WTC11 (cell line): ENCODE measurements at regions not wholly inside any gene's neighbourhood (a gene's known extent, or its start where the extent isn't known, plus 50 kb on each side); places are given as distances from the start of the nearest gene placed in this dataset.

Experiments used
- ATAC-seq: fragments of 200-7000 bp; cut with Tn5 transposase; 2 replicates; pipeline ENCODE4 v1.10.0; 2021; ENCODE audit warnings: mild to moderate bottlenecking, moderate library complexity
- CTCF ChIA-PET: fragments of 300-600 bp; sonication (Branson Sonifier 250); formaldehyde crosslinking; loops from one replicate; lab custom pipeline; 2021; ENCODE audit warnings: antibody characterized with exemption; lab: Charles Lee
- POLR2A ChIA-PET: fragments of 350-600 bp; sonication (Branson Sonifier 250); formaldehyde crosslinking; loops from one replicate; lab custom pipeline; 2021; ENCODE audit warnings: antibody characterized with exemption; lab: Charles Lee
- DNase-seq: peaks from one replicate; pipeline ENCODE4 v3.0.0; 2021; ENCODE audit warnings: low spot score
- H3K27ac Mint-ChIP-seq: 2 replicates; pipeline ENCODE4 v1.8.0; 2021; ENCODE audit warnings: mixed read lengths
- H3K27me3 Mint-ChIP-seq: 2 replicates; pipeline ENCODE4 v1.8.0; 2021; ENCODE audit warnings: low read depth, mild to moderate bottlenecking, moderate library complexity, mixed read lengths
- H3K36me3 Mint-ChIP-seq: 2 replicates; pipeline ENCODE4 v1.8.0; 2021; ENCODE audit warnings: mixed read lengths
- H3K4me1 Mint-ChIP-seq: 2 replicates; pipeline ENCODE4 v1.8.0; 2022; ENCODE audit warnings: mixed read lengths
- H3K4me3 Mint-ChIP-seq: 2 replicates; pipeline ENCODE4 v1.8.0; 2021; ENCODE audit warnings: mild to moderate bottlenecking, moderate library complexity, mixed read lengths
- H3K9me3 Mint-ChIP-seq: 2 replicates; pipeline ENCODE4 v1.8.0; 2021; ENCODE audit warnings: mixed read lengths
- CBFB ChIP-seq: sonication (generic); formaldehyde crosslinking; IDR thresholded peaks from 2 replicates; pipeline ENCODE4 v1.8.1; 2022; ENCODE audit warnings: mild to moderate bottlenecking, low read depth, missing genetic modification reagents
- FOXJ3 ChIP-seq: sonication (generic); formaldehyde crosslinking; IDR thresholded peaks from 2 replicates; pipeline ENCODE4 v1.9.0; 2021; ENCODE audit warnings: missing genetic modification reagents, mild to moderate bottlenecking, borderline replicate concordance
- FOXP1 ChIP-seq: sonication (generic); formaldehyde crosslinking; IDR thresholded peaks from 2 replicates; pipeline ENCODE4 v1.8.0; 2022; ENCODE audit warnings: missing genetic modification reagents, mild to moderate bottlenecking, moderate library complexity, borderline replicate concordance
- GTF2I ChIP-seq: fragments of 250-450 bp; sonication (Bioruptor Pico); conservative IDR thresholded peaks from 2 replicates; pipeline ENCODE4 v1.4.0; 2021; ENCODE audit warnings: mild to moderate bottlenecking
- JUN ChIP-seq: sonication (generic); formaldehyde crosslinking; IDR thresholded peaks from 2 replicates; pipeline ENCODE4 v1.8.0; 2023; ENCODE audit warnings: mild to moderate bottlenecking, missing genetic modification reagents
- NFATC4 ChIP-seq: fragments of 250-450 bp; sonication (Bioruptor Pico); IDR thresholded peaks from 2 replicates; pipeline ENCODE4 v1.9.0; 2021; ENCODE audit warnings: mild to moderate bottlenecking
- OVOL2 ChIP-seq: fragments of 250-450 bp; sonication (Bioruptor Pico); IDR thresholded peaks from 2 replicates; pipeline ENCODE4 v1.9.0; 2021; ENCODE audit warnings: mild to moderate bottlenecking, borderline replicate concordance
- PRRX2 ChIP-seq: fragments of 250-450 bp; sonication (Bioruptor Pico); IDR thresholded peaks from 2 replicates; pipeline ENCODE4 v1.8.0; 2021; ENCODE audit warnings: mild to moderate bottlenecking
- SP1 ChIP-seq: sonication (generic); formaldehyde crosslinking; conservative IDR thresholded peaks from 2 replicates; pipeline ENCODE4 v1.8.1; 2022; ENCODE audit warnings: missing genetic modification reagents
- TEAD4 ChIP-seq: sonication (generic); formaldehyde crosslinking; IDR thresholded peaks from 2 replicates; pipeline ENCODE4 v1.8.0; 2022; ENCODE audit warnings: mild to moderate bottlenecking, missing genetic modification reagents
- ZNF121 ChIP-seq: sonication (generic); formaldehyde crosslinking; IDR thresholded peaks from 2 replicates; pipeline ENCODE4 v1.8.0; 2023; ENCODE audit warnings: missing genetic modification reagents
- ZNF219 ChIP-seq: sonication (generic); formaldehyde crosslinking; IDR thresholded peaks from 2 replicates; pipeline ENCODE4 v1.8.0; 2023; ENCODE audit warnings: missing genetic modification reagents, mild to moderate bottlenecking, borderline replicate concordance
- ZSCAN18 ChIP-seq: fragments of 250-450 bp; sonication (Bioruptor Pico); IDR thresholded peaks from 2 replicates; pipeline ENCODE4 v2.1.2; 2022; ENCODE audit warnings: mild to moderate bottlenecking, moderate library complexity
- TF ChIP-seq, protein P1 (sequence below): fragments of 250-450 bp; sonication (Bioruptor Pico); IDR thresholded peaks from 2 replicates; pipeline ENCODE4 v1.9.0; 2021; ENCODE audit warnings: mild to moderate bottlenecking, borderline replicate concordance
- TF ChIP-seq, protein P2 (sequence below): sonication (generic); formaldehyde crosslinking; IDR thresholded peaks from 2 replicates; pipeline ENCODE4 v1.8.1; 2022; ENCODE audit warnings: low read depth, missing genetic modification reagents, borderline replicate concordance
- TF ChIP-seq, protein P3 (sequence below): sonication (generic); formaldehyde crosslinking; IDR thresholded peaks from 2 replicates; pipeline ENCODE4 v1.8.1; 2023; ENCODE audit warnings: mild to moderate bottlenecking, missing genetic modification reagents
- TF ChIP-seq, protein P4 (sequence below): fragments of 250-450 bp; sonication (Bioruptor Pico); IDR thresholded peaks from 2 replicates; pipeline ENCODE4 v1.9.0; 2021; ENCODE audit warnings: mild to moderate bottlenecking

- TF ChIP-seq, protein P1, sequence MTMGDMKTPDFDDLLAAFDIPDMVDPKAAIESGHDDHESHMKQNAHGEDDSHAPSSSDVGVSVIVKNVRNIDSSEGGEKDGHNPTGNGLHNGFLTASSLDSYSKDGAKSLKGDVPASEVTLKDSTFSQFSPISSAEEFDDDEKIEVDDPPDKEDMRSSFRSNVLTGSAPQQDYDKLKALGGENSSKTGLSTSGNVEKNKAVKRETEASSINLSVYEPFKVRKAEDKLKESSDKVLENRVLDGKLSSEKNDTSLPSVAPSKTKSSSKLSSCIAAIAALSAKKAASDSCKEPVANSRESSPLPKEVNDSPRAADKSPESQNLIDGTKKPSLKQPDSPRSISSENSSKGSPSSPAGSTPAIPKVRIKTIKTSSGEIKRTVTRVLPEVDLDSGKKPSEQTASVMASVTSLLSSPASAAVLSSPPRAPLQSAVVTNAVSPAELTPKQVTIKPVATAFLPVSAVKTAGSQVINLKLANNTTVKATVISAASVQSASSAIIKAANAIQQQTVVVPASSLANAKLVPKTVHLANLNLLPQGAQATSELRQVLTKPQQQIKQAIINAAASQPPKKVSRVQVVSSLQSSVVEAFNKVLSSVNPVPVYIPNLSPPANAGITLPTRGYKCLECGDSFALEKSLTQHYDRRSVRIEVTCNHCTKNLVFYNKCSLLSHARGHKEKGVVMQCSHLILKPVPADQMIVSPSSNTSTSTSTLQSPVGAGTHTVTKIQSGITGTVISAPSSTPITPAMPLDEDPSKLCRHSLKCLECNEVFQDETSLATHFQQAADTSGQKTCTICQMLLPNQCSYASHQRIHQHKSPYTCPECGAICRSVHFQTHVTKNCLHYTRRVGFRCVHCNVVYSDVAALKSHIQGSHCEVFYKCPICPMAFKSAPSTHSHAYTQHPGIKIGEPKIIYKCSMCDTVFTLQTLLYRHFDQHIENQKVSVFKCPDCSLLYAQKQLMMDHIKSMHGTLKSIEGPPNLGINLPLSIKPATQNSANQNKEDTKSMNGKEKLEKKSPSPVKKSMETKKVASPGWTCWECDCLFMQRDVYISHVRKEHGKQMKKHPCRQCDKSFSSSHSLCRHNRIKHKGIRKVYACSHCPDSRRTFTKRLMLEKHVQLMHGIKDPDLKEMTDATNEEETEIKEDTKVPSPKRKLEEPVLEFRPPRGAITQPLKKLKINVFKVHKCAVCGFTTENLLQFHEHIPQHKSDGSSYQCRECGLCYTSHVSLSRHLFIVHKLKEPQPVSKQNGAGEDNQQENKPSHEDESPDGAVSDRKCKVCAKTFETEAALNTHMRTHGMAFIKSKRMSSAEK (CRISPR knock-in tag) = no peak
- TF ChIP-seq, protein P2, sequence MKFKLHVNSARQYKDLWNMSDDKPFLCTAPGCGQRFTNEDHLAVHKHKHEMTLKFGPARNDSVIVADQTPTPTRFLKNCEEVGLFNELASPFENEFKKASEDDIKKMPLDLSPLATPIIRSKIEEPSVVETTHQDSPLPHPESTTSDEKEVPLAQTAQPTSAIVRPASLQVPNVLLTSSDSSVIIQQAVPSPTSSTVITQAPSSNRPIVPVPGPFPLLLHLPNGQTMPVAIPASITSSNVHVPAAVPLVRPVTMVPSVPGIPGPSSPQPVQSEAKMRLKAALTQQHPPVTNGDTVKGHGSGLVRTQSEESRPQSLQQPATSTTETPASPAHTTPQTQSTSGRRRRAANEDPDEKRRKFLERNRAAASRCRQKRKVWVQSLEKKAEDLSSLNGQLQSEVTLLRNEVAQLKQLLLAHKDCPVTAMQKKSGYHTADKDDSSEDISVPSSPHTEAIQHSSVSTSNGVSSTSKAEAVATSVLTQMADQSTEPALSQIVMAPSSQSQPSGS (CRISPR knock-in tag) = no peak
- no peak for TF ChIP-seq OVOL2 (CRISPR knock-in tag)
- TF ChIP-seq CBFB (CRISPR knock-in tag) = no peak
- TF ChIP-seq FOXP1 = no peak
- TF ChIP-seq TEAD4 (CRISPR knock-in tag) = no peak
Measured at GRCh38 chr11:80436547-80436946, 995.7 kb upstream of the TENM4 start (continued).

DNA sequence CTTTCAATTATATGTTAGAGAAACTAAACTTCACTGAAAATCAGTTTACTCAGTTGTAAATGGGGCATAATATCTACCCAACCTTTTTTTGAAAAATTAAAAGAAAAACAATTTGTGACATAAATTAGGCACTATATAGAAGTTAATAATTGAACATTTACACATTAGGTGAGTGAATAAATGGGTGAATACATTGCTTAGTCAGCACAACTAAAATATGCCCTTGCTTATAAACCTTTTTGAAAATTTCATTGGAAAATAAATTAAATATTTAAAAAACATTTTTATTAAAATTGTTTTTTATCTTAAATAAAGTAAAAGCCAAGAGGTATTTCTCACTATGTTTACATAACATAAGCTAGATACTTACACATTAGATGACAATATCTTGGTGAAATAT, 994.5 kb upstream of the TENM4 start:
- Mint-ChIP-seq H3K27me3 (no peaks in the 10 kb centered on the region), H3K4me3 (no peak overlapping the region), H3K9me3 (no peaks in the 10 kb centered on the region), H3K4me1 (no peaks in the 10 kb centered on the region; the same call in 1 of the 2 replicates), H3K36me3 (no peaks in the 10 kb centered on the region), H3K27ac (no peak overlapping the region)
- no peak for DNase-seq
- TF ChIP-seq TEAD4 (CRISPR knock-in tag) = no peak
- no peak for TF ChIP-seq JUN (CRISPR knock-in tag)
- no peak for TF ChIP-seq GTF2I (CRISPR knock-in tag)
- no peak for TF ChIP-seq FOXJ3
- TF ChIP-seq NFATC4 (CRISPR knock-in tag) = no peak
- no peak for TF ChIP-seq ZSCAN18 (CRISPR knock-in tag)
- TF ChIP-seq ZNF219 = no peak
- TF ChIP-seq, protein P3, sequence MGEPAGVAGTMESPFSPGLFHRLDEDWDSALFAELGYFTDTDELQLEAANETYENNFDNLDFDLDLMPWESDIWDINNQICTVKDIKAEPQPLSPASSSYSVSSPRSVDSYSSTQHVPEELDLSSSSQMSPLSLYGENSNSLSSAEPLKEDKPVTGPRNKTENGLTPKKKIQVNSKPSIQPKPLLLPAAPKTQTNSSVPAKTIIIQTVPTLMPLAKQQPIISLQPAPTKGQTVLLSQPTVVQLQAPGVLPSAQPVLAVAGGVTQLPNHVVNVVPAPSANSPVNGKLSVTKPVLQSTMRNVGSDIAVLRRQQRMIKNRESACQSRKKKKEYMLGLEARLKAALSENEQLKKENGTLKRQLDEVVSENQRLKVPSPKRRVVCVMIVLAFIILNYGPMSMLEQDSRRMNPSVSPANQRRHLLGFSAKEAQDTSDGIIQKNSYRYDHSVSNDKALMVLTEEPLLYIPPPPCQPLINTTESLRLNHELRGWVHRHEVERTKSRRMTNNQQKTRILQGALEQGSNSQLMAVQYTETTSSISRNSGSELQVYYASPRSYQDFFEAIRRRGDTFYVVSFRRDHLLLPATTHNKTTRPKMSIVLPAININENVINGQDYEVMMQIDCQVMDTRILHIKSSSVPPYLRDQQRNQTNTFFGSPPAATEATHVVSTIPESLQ = no peak
- TF ChIP-seq PRRX2 = no peak
- no peak for TF ChIP-seq ZNF121 (CRISPR knock-in tag)
- TF ChIP-seq, protein P4, sequence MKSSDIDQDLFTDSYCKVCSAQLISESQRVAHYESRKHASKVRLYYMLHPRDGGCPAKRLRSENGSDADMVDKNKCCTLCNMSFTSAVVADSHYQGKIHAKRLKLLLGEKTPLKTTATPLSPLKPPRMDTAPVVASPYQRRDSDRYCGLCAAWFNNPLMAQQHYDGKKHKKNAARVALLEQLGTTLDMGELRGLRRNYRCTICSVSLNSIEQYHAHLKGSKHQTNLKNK (CRISPR knock-in tag) = no peak
- TF ChIP-seq SP1 (CRISPR knock-in tag) = no peak
- ChIA-PET POLR2A (no interaction called here), CTCF (no interaction called here)
- ATAC-seq = no peak
